ENCODE measurements at regions not wholly inside any gene's neighbourhood (a gene's known extent, or its start where the extent isn't known, plus 50 kb on each side); places are given as distances from the start of the nearest gene placed in this dataset.

- TF ChIP-seq CTCF (conservative IDR thresholded peaks at IDR 0.05 in 1 of 2, IDR thresholded peaks at IDR 0.05 in 1 of 2; ENCODE audit: extremely low read depth in 1 of 2, insufficient read depth in 1 of 2, low read depth in 1 of 2, low read length in 2 of 2) (no peak), EZH2 (IDR thresholded peaks at IDR 0.05; ENCODE audit: borderline replicate concordance, low read length) (no peak)
Measured at GRCh38 chr3:106577241-106577640, 708.4 kb upstream of the CBLB start.

All from mammary epithelial cell (primary cell).